UCSD-AML1 (cell line): ENCODE measurements at regions not wholly inside any gene's neighbourhood (a gene's known extent, or its start where the extent isn't known, plus 50 kb on each side); places are given as distances from the start of the nearest gene placed in this dataset.
"Not testable (repeated sequence)": the region's sequence is repeated elsewhere in the genome, so short reads cannot be mapped to it uniquely, and the experiment has no call there.

ENCODE experiments used
- DNase-seq: peaks from one replicate; lab custom pipeline; 2025; ENCODE audit not compliant: unreplicated experiment; lab: John Stamatoyannopoulos, UW

DNA sequence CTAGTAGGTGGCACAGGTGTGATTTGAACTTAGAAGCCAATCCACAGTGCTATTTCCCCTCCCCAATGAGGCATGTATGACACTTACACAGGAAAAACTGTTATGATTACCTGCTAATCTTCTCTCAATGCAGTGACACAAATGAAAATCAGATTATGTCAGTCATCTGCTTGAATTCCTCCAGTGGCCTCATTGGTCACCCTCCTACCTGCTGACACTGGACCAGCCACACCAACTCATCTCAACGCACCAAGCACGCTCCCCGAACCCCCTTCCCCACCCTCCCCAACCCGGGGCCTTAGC lies 82.2 kb upstream of the SEC11C start:
- no peak for DNase-seq

- no peak for DNase-seq
Observed at GRCh38 chr18:59057969-59058368, 81.7 kb upstream of the SEC11C start.

GRCh38 chr18:59059140-59059539 lies 80.5 kb upstream of the SEC11C start:
- no peak for DNase-seq

GRCh38 chr18:59060551-59060950 lies 79.1 kb upstream of the SEC11C start:
- DNase-seq, result no peak

DNA sequence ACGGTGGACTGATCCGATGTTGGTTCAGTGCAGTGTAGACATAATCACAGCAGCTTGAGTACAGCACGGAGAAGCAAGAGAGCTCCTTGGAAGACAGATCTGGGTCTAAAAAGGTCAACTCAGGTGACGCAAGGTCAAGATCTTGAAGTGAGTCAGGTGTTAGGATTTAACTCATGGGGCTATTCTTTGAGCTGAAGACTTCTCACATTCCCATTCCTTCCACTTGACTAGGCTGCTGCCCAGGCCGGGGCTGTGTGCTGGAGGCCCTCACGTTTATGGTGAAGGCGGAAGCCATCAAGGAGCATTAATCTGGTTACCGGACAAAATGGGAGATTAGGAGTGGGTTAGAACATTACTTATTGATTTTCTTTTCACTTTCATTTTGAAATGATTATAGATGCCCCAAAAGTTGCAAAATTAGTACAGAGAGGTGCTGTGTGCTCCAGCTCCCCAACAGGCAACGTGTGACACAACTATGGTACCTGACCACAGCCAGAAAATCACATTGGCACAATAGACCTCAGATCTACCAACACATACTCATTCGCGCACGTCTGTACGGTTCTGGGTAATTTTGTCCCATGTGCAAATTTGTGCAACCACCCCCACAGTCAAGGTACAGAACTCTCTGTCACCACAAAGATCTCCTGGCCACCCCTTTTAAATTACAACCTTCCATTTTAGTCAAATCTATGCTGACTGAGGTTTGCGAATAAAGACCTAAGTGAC lies 77.6 kb upstream of the SEC11C start:
- no peak for DNase-seq

GRCh38 chr18:59062643-59063006 lies 77.1 kb upstream of the SEC11C start:
- DNase-seq, result no peak

DNA sequence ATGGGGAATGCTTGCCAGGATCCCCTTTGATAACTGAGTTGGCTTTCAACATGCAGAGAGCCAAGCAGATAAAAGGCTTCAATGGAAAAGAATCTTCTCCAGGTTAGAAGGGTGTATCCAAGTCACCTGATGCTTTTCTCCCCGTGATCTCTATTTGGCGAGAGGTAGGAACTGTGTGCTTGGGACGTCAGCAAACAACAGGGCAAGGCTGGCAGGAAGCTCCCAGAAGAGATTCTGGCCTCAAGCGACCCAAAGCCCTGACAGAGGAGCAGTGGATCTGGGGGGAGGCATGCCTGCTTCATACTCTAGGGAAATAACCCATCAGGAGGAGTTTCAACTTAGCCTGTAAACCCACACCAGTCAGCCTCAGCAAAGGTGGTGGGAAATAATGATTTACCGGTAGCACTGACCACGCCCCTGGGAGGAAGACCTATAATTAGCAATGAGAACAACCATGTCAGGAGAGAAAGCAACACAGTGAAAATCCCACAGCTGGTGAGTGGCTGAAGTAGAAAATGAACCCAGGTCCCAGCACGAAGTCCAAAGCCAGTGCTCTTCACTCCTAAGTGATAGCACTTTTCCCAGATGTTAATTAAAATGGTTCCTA lies 76.3 kb upstream of the SEC11C start:
- no peak for DNase-seq

GRCh38 chr18:59063912-59064311 lies 75.8 kb upstream of the SEC11C start:
- DNase-seq, result no peak

DNA sequence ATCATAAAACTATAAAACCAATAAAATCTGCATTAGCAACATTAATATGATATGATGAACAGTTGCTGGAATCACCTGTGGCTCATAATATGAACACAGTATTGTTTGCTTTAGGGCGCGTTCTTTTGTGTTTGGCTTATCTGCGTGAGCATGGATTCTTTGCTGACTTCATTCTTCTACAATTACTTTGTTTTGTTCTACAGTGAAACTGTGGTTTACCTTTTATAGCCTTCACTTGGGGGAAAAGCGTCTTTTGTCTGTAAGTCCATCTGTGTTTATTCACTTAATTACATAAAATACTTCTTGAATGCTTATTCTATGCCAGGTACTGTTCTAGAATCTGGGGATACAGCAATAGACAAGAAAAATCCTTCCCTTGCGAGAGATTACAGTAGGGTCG lies 74.0 kb upstream of the SEC11C start:
- no peak for DNase-seq

- DNase-seq, result no peak
Observed at GRCh38 chr18:59067873-59068272, 71.8 kb upstream of the SEC11C start.

- DNase-seq, result no peak
Observed at GRCh38 chr18:59068276-59069071, 71.2 kb upstream of the SEC11C start.

DNA sequence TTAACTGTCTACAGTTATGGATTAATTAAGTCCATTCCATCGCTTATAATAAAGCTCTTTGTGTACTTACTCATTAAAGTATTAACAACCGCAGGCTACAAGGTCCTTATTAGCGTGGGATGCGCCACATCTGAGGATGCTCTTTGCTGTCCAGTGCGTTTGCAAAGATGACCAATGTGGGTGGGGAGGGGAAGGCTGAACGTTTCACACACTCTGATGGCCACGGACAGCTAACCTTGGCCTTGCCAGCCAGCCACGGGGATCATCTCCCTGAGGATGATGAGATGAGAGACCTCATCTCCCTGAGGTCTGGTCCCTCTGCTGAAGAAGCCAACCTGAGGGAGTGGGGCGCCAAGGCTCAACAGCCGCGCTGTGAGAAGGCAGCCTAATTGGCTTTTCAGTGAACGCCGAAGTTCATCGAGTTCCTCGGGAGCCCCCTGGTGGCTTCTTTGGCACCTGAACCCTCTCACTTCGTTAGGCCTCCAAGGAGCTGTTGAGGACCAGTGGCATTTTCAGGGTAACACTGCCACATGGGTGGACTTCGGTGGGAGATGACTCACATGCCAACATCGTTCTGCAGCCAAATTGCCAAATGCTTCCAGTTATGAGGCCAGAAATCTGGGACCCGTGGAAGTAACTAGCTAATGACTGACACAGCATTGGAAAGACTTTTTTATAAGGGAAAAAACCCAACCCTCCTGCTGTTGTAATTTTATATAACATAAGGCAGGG lies 69.3 kb upstream of the SEC11C start:
- DNase-seq, result peak; percentile 70

DNA sequence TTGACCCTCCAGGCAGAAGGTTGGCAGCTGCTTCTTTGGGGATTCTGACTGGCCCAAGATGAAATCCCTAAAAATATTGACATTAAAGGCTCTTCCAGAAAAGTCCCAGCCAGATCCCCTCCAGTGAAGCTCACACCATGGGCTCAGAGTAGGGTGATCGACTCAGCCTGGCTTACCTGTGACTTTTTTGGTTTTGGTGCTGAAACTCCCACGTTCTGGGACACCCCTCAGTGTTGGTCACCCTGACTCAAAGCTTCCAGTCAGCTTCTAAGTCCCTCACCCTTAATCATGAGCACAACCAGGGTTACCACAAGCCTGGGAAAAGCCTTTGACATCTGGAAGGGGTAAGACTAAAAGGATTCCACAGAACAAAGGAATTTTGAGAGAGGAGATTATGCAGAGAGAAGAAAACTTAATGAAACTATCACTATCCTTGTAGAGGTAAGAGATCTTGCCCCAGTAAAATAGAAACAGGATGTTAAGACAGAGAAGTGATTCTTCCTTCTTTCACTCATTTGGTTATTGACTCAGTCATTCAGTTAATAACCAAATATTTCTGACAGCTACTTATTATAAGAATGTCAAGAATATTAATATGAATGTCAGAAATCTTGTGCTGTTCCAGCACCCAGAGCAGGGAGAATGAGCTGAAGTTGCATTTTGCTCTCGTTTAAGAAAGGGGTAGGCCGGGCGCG lies 66.8 kb upstream of the SEC11C start:
- no peak for DNase-seq

GRCh38 chr18:59075923-59076322 lies 63.8 kb upstream of the SEC11C start:
- DNase-seq, result no peak

GRCh38 chr18:59079264-59079663 lies 60.4 kb upstream of the SEC11C start:
- DNase-seq, result no peak

DNA sequence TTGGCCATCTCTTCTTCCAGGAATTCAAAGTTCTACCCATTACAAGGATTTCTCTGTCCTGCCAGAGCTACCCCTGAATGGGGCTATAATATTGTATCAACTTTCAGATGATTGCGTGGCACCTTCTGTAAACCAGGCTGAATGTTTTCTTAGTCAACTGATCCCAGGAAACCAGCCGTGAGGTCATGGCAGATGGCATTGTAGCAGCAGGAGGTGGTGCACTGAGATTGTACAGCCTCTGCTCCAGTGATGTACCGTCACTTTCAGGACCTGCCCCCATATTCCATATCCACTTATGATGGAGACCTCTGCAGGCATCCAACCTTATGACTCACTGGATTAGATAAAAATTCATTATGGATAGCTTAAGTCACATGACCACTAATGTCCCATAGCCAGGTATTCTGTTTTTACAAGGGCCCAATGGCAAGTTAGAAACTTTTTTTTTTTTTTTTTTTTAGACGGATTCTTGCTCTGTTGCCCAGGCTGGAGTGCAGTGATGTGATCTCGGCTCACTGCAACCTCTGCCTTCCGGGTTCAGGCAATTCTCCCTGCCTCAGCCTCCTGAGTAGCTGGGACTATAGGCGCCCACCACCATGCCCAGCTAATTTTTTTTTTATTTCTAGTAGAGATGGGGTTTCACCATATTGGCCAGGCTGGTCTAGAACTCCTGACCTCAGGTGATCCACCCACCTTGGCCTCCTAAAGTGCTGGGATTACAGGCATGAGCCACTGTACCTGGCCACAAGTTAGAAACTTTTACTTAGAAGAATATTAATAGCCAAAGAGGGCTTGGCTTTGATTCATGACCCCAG lies 59.8 kb upstream of the SEC11C start:
- DNase-seq, result not testable (repeated sequence)

DNA sequence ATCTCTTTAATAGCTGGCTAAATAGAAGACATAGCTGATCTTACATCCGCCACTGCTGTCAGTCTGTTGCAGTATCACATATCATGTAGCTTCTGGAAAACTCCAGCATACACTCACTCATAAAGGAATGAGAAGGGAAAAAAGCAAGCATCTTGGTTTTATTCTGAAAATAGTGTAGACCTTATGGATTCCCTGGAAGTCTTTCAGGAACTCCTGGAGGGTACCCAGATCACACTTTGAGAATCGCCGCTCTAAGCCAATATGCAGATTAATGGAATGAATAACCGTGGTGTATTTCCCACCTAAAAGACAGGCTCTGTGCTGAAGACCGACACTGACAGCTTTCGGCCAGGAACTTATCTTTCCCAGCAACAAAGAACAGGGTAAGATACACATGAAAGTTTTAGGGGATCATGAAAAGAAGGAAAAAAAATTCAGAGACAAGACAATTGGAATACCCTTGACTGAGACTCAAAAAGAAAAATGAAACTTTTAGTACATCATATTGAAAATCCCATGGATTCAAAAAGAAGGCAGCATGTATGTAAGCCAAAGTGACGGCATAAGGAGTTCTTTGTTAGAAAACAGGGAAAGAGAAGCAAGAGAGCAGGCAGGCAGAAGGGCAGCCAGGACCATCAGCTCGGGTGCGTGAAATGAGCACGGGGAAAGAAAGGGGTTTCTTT lies 56.4 kb upstream of the SEC11C start:
- DNase-seq, result no peak

- DNase-seq, result no peak
Observed at GRCh38 chr18:59085126-59085794, 54.4 kb upstream of the SEC11C start.

GRCh38 chr18:59085797-59086196 lies 53.9 kb upstream of the SEC11C start:
- no peak for DNase-seq
